Thymus (tissue), 11 donors: ENCODE measurements at regions not wholly inside any gene's neighbourhood (a gene's known extent, or its start where the extent isn't known, plus 50 kb on each side); places are given as distances from the start of the nearest gene placed in this dataset.

Experiments
- DNase-seq, 9 donors: peaks; one replicate each; pipeline ENCODE4 v3.0.0-alpha.2; 2013; ENCODE audit warnings: low spot score in 9 of 9, low read depth in 6 of 9, missing footprints in 1 of 9
- H3K27ac ChIP-seq, 2 donors: one replicate each; pipeline ENCODE4 v1.5.1; 2013; ENCODE audit warnings: control low read depth in 1 of 2, low read depth in 1 of 2, low read length in 1 of 2, mild to moderate bottlenecking in 1 of 2, moderate library complexity in 1 of 2
- H3K27me3 ChIP-seq, 2 donors: one replicate each; pipeline ENCODE4 v1.5.1; 2013; ENCODE audit warnings: low read length in 1 of 2; ENCODE audit not compliant: control insufficient read depth in 2 of 2, insufficient read depth in 1 of 2
- H3K36me3 ChIP-seq, 2 donors: one replicate each; pipeline ENCODE4 v1.5.1; 2013; ENCODE audit warnings: low read length in 1 of 2, mild to moderate bottlenecking in 1 of 2, moderate library complexity in 1 of 2; ENCODE audit not compliant: control insufficient read depth in 2 of 2, insufficient read depth in 2 of 2
- H3K4me1 ChIP-seq, 2 donors: one replicate each; pipeline ENCODE4 v1.5.1; 2013; ENCODE audit warnings: low read length in 2 of 2; ENCODE audit not compliant: control insufficient read depth in 2 of 2, insufficient read depth in 2 of 2
- H3K4me3 ChIP-seq, 2 donors: one replicate each; pipeline ENCODE4 v1.5.1; 2013; ENCODE audit warnings: low read length in 2 of 2, control low read depth in 1 of 2, mild to moderate bottlenecking in 1 of 2
- H3K9me3 ChIP-seq, 2 donors: one replicate each; pipeline ENCODE4 v1.5.1; 2013; ENCODE audit warnings: low read length in 1 of 2, mild to moderate bottlenecking in 1 of 2; ENCODE audit not compliant: control insufficient read depth in 2 of 2, insufficient read depth in 1 of 2
- WGBS: extraction: QIAGEN DNeasy Blood & Tissue Kit; methylation state at CpG from one replicate; pipeline ENCODE4 v1.1.7; 2013; 5-methylcytosine and 5-hydroxymethylcytosine counted together
- donor health status: healthy.

DNA sequence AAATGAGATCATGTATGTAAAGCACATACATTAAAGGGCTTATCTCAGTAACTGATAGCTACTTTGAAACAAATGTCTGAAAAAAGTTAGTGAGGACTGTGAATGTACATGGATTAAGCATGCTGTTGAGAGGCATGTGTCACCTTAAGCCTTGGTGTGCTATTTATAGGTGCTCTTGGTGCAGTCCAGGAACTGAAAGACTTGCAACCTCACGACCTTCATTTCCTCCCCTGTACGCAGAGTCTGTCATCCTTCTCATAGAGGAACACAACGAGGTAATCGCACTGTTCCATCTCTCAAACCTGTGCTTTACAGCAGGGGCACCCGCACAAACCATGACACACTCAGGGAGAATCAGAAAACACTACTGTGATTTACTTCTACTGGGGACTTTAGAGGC, 65.6 kb downstream of the UFM1 start:
- Histone ChIP-seq H3K36me3 (no peaks in the 10 kb centered on the region), H3K4me1 (no peaks in the 10 kb centered on the region), H3K4me3 (no peak overlapping the region), H3K27ac (no peak overlapping the region), H3K9me3 (no peaks in the 10 kb centered on the region), H3K27me3 (no peaks in the 10 kb centered on the region)
- WGBS, result 6% methylated on average over 5 of the region's 5 CpGs
- DNase-seq, result peak in 7 of 9 donors; percentile 3 to 33 (median 10)

DNA sequence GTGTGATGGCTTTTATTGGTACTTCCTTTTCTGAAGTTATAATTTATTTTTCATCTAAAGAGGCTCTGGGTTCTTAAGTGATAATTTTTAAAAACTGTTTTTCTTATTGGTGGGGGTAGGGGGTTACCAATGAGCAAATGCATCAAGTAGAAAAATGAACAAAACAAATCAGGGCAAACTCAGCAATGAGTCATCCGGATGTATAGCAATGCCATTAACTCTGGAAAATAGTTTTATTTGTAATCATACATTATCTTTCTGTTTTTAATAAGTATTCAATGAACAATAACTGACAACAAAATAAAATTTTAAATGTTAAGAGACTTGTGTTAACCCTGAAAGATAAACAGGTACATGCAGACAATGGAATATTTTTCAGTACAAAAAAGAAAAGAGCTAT, 67.6 kb downstream of the UFM1 start:
- no peaks in the 10 kb centered on the region for H3K27me3 ChIP-seq
- H3K4me1 ChIP-seq, result no peaks in the 10 kb centered on the region
- 97% methylated on average over 1 of the region's 1 CpG for WGBS
- no peak for DNase-seq
- no peaks in the 10 kb centered on the region for H3K9me3 ChIP-seq
- H3K27ac ChIP-seq, result no peak overlapping the region
- H3K4me3 ChIP-seq, result no peak overlapping the region
- no peaks in the 10 kb centered on the region for H3K36me3 ChIP-seq

DNA sequence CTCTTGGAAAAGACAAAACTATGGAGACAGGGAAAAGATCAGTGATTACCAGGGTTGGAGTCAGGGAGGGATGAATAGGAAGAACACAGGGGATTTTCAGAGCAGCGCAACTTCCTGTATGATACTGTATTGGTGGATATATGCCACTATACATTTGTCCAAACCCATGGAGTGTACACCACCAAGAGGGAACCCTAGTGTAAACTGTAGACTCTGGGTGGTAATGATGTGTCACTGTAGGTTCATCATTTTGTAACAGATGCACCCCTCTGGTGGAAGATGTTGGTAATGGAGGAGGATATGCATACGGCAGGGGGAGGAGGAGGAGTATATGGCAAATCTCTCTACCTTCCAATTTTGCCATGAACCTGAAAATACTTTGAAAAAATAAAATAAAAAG, 68.1 kb downstream of the UFM1 start:
- Histone ChIP-seq H3K4me3 (no peak overlapping the region), H3K9me3 (no peaks in the 10 kb centered on the region), H3K27ac (no peak overlapping the region), H3K4me1 (no peaks in the 10 kb centered on the region), H3K27me3 (no peaks in the 10 kb centered on the region), H3K36me3 (no peaks in the 10 kb centered on the region)
- WGBS, result 74% methylated on average over 2 of the region's 2 CpGs
- peak in 1 of 9 donors; percentile 0 for DNase-seq

DNA sequence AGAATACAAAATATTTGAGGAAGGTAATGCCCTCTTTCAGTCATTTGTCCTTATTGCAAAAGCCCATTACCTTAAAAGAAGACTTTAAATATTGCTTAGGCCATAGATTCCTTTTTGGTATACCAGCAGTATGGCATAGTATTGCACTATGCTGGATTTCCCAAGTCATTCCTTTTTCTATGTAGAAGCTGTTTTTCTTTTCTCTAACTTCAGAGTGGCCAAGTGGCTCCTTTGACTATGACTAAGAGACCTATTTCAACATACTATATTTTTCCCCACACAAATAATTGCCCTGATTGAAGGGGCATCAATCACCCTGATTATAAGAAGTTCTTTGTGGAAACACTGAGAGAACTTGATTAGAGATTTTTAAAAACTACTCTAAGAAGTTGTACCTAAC, 68.6 kb downstream of the UFM1 start:
- no peaks in the 10 kb centered on the region for H3K27me3 ChIP-seq
- no peaks in the 10 kb centered on the region for H3K36me3 ChIP-seq
- H3K4me1 ChIP-seq, result no peaks in the 10 kb centered on the region
- DNase-seq, result no peak
- H3K4me3 ChIP-seq, result no peak overlapping the region
- no peaks in the 10 kb centered on the region for H3K9me3 ChIP-seq
- H3K27ac ChIP-seq, result no peak overlapping the region

DNA sequence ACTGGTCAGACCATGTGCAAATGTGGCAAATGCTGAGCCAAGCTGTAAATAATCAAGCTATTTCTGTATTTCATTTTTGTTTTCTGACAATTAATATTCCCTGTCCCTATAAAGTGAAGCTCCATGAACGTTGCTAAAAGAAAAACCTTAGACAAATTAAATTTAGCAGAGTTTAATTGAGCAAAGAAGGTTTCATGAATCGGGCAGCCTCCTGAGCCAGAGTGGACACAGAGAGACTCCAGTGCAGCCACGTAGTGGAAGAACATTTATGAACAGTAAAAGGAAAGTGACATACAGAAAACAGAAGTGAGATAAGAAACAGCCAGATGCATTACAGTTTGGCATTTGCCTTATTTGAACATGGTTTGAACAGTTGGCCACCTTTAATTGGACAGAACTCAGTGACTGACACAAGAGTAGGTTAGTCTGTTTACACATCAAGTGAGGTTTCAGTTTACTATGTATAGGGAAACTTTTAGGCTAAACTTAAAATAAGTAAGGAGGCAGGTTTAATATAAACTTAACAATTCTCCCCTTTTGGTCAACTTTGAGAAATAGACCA, 69.7 kb downstream of the UFM1 start:
- no peaks in the 10 kb centered on the region for H3K9me3 ChIP-seq
- no peaks in the 10 kb centered on the region for H3K4me1 ChIP-seq
- no peak overlapping the region for H3K4me3 ChIP-seq
- H3K27me3 ChIP-seq, result no peaks in the 10 kb centered on the region
- no peak overlapping the region for H3K27ac ChIP-seq
- no peak for DNase-seq
- no peaks in the 10 kb centered on the region for H3K36me3 ChIP-seq
- 77% methylated on average over 3 of the region's 3 CpGs for WGBS

DNA sequence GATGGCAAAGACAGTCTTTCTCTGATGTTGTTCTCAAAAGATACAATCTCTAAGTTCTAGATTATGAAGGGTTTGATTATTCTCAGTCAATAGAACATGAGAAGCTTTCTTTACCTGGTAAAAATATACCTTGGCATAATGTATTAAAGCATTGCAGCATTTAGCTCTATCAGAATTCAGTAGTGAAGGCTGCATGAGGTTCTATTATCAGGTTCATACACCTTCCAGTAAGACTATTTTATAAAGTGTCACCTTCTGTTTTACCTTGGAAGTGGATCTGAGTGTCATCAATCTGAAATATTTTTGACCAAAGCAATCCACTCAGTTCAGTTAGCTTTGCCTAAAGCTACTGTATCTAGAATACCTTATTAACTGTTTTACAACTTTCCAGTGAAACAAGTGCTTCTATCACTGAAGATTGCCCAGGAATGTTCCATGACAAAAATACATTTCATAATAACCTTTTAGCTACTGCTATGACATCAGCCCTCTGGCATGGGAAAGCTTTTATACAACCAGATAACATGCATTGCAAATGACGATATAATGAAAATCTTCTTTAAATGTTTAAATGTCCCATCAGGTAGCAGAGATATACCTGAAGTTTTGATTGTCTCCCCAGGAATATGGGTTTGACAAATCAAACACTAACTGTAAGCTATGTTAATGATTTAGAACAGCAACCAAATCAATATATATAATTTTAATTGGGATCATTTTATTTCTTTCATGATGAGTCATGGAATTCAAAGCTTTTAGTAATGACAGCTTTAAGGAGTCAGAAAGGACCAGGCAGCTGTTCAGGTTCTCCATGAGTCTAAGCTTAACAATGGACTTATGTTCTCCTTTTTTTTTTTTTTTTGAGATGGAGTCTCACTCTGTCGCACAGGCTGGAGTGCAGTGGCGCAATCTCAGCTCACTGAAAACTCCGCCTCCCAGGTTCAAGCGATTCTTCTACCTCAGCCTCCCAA, 72.2 kb downstream of the UFM1 start:
- WGBS, result 95% methylated on average over 5 of the region's 5 CpGs
- H3K27me3 ChIP-seq, result no peaks in the 10 kb centered on the region
- DNase-seq, result no peak
- no peaks in the 10 kb centered on the region for H3K36me3 ChIP-seq
- no peaks in the 10 kb centered on the region for H3K4me1 ChIP-seq
- H3K4me3 ChIP-seq, result no peak overlapping the region
- H3K9me3 ChIP-seq, result no peaks in the 10 kb centered on the region
- no peak overlapping the region for H3K27ac ChIP-seq

DNA sequence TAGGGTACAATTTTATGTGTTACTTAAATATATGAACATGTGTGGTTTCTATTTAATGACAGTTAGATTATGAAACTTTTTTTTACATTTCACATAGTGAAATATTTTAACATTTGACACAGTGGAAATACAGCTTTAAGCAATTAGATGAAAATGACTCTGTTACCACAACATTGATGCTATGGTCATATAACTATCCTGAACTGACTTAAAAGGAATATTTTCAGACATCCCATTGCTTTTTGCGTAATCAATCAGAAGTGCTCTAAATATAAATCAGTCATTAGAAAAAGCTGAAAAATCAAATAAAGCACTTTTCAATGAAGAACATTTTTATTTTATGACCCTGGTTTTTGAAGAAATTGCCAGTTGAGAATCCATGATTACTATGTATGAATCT, 80.3 kb downstream of the UFM1 start:
- 95% methylated on average over 1 of the region's 1 CpG for WGBS

DNA sequence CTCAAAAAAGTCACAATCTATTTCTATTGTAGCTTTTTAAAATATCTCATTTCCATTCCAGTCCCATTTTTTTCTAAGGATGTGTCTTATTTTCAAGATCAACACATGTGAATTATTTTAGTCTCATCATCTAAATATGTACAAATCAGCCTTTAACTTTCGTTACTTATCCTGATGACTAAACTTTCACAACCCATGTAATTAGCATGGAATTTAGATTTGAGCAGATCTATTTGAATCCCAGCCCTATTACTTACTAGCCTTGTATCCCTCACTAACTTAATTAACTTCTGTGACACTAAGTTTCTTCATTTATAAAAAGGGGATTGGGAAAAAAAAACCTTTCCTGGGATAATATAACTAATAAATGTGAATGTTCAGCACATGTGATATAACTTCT, 81.1 kb downstream of the UFM1 start:
- Histone ChIP-seq H3K36me3 (no peaks in the 10 kb centered on the region), H3K4me3 (no peak overlapping the region), H3K4me1 (no peaks in the 10 kb centered on the region), H3K9me3 (no peaks in the 10 kb centered on the region), H3K27me3 (no peaks in the 10 kb centered on the region), H3K27ac (no peak overlapping the region)
- DNase-seq, result no peak
- 93% methylated on average over 1 of the region's 1 CpG for WGBS

More for the DNA sequence above, 80.3 kb downstream of the UFM1 start:
- Histone ChIP-seq H3K4me1 (no peaks in the 10 kb centered on the region), H3K27ac (no peak overlapping the region), H3K36me3 (no peaks in the 10 kb centered on the region), H3K4me3 (no peak overlapping the region), H3K9me3 (no peaks in the 10 kb centered on the region), H3K27me3 (no peaks in the 10 kb centered on the region)
- no peak for DNase-seq

DNA sequence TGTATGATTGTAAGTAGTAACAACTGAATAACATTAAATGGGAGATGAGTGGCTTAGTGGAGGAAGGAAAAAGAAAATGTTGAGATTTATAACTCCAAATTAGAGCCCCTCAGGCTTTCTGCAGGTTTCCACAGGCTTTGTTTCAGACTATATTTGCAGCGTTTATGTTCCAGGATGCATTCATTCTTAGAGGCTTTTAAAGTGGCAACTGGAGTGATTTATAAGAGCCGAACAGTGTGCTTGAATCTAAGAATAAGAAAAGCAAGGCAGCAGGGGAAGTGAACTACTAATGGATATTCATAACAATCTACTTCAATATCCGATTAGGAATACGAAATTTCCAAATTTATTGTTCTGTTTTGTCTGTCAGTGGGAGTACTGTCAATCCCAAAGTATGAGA, 91.0 kb downstream of the UFM1 start:
- H3K27me3 ChIP-seq, result no peaks in the 10 kb centered on the region
- no peaks in the 10 kb centered on the region for H3K9me3 ChIP-seq
- H3K27ac ChIP-seq, result no peak overlapping the region
- H3K4me3 ChIP-seq, result no peak overlapping the region
- 71% methylated on average over 4 of the region's 4 CpGs for WGBS
- H3K36me3 ChIP-seq, result no peaks in the 10 kb centered on the region
- no peaks in the 10 kb centered on the region for H3K4me1 ChIP-seq
- no peak for DNase-seq
